Karpas-422 (cell line): ENCODE measurements at regions not wholly inside any gene's neighbourhood (a gene's known extent, or its start where the extent isn't known, plus 50 kb on each side); places are given as distances from the start of the nearest gene placed in this dataset.

ENCODE experiments used
- DNase-seq: peaks from one replicate; pipeline ENCODE4 v3.0.0-alpha.2; 2015
- H2AFZ ChIP-seq: fragments of 200-600 bp; sonication (generic); 2 replicates; pipeline ENCODE4 v1.6.1; 2014; ENCODE audit warnings: antibody characterized with exemption, low read length, mixed read lengths
- H3K27ac ChIP-seq: fragments of 200-600 bp; sonication (generic); 2 replicates; pipeline ENCODE4 v1.5.1; 2014; ENCODE audit warnings: mild to moderate bottlenecking, low read length, moderate library complexity
- H3K27me3 ChIP-seq: fragments of 200-600 bp; sonication (generic); 2 replicates; pipeline ENCODE4 v1.6.1; 2014; ENCODE audit warnings: low read length, mixed read lengths
- H3K36me3 ChIP-seq: fragments of 200-600 bp; sonication (generic); 2 replicates; pipeline ENCODE4 v1.6.1; 2014; ENCODE audit warnings: low read length, mixed read lengths; ENCODE audit not compliant: insufficient read depth
- H3K4me1 ChIP-seq: fragments of 200-600 bp; sonication (generic); 2 replicates; pipeline ENCODE4 v1.6.1; 2014; ENCODE audit warnings: mild to moderate bottlenecking, low read length, mixed read lengths
- H3K4me2 ChIP-seq: fragments of 200-600 bp; sonication (generic); 2 replicates; pipeline ENCODE4 v1.6.1; 2014; ENCODE audit warnings: low read length, low read depth, mild to moderate bottlenecking; ENCODE audit not compliant: poor library complexity, severe bottlenecking
- H3K4me3 ChIP-seq: fragments of 200-600 bp; sonication (generic); 2 replicates; pipeline ENCODE4 v1.5.1; 2014; ENCODE audit warnings: mild to moderate bottlenecking, antibody characterized with exemption, low read length, mixed read lengths
- H3K79me2 ChIP-seq: fragments of 200-600 bp; sonication (generic); 2 replicates; pipeline ENCODE4 v1.6.1; 2014; ENCODE audit warnings: mild to moderate bottlenecking, low read length, mixed read lengths
- H3K9ac ChIP-seq: fragments of 200-600 bp; sonication (generic); 2 replicates; pipeline ENCODE4 v1.6.0; 2014; ENCODE audit warnings: low read length
- H3K9me2 ChIP-seq: fragments of 200-600 bp; sonication (generic), shearing (Covaris generic); replicated peaks from 2 replicates; pipeline ENCODE4 v1.6.0; 2014; ENCODE audit warnings: mild to moderate bottlenecking, low read length, moderate library complexity; ENCODE audit not compliant: insufficient read depth
- H3K9me3 ChIP-seq: fragments of 300-700, 200-600 bp; sonication (generic); 2 replicates; pipeline ENCODE4 v1.6.1; 2014; ENCODE audit warnings: low read length, mixed read lengths
- H4K20me1 ChIP-seq: fragments of 200-600 bp; sonication (generic); 2 replicates; pipeline ENCODE4 v1.6.1; 2014; ENCODE audit warnings: mild to moderate bottlenecking, antibody characterized with exemption, low read length, low read depth; ENCODE audit not compliant: insufficient read depth

GRCh38 chr4:38275331-38276100, 315.3 kb downstream of the PTTG2 start:
- no peak for DNase-seq
- no peaks in the 10 kb centered on the region for H3K4me1 ChIP-seq
- no peak overlapping the region for H3K4me3 ChIP-seq
- H3K27ac ChIP-seq = no peak overlapping the region
- H3K9me2 ChIP-seq = no peaks in the 10 kb centered on the region
- no peaks in the 10 kb centered on the region for H4K20me1 ChIP-seq
- no peak overlapping the region for H3K4me2 ChIP-seq
- H3K9me3 ChIP-seq = no peaks in the 10 kb centered on the region
- H3K36me3 ChIP-seq = no peaks in the 10 kb centered on the region
- no peak overlapping the region for H3K9ac ChIP-seq
- no peak overlapping the region for H2AFZ ChIP-seq
- H3K27me3 ChIP-seq = no peaks in the 10 kb centered on the region
- no peaks in the 10 kb centered on the region for H3K79me2 ChIP-seq

GRCh38 chr4:38278255-38278654, 318.1 kb downstream of the PTTG2 start:
- no peak overlapping the region for H3K4me2 ChIP-seq
- no peaks in the 10 kb centered on the region for H3K9me3 ChIP-seq
- no peaks in the 10 kb centered on the region for H3K27me3 ChIP-seq
- no peaks in the 10 kb centered on the region for H3K9me2 ChIP-seq
- no peak overlapping the region for H2AFZ ChIP-seq
- H3K36me3 ChIP-seq = no peaks in the 10 kb centered on the region
- no peaks in the 10 kb centered on the region for H4K20me1 ChIP-seq
- no peak for DNase-seq
- no peak overlapping the region for H3K27ac ChIP-seq
- H3K4me3 ChIP-seq = no peak overlapping the region
- no peaks in the 10 kb centered on the region for H3K79me2 ChIP-seq
- no peaks in the 10 kb centered on the region for H3K4me1 ChIP-seq
- H3K9ac ChIP-seq = no peak overlapping the region

- H3K9ac ChIP-seq = no peak overlapping the region
- no peaks in the 10 kb centered on the region for H3K9me2 ChIP-seq
- H3K4me2 ChIP-seq = no peak overlapping the region
- no peaks in the 10 kb centered on the region for H3K9me3 ChIP-seq
- no peak for DNase-seq
- no peaks in the 10 kb centered on the region for H3K27me3 ChIP-seq
- H3K27ac ChIP-seq = no peak overlapping the region
- H3K79me2 ChIP-seq = no peaks in the 10 kb centered on the region
- no peaks in the 10 kb centered on the region for H3K4me1 ChIP-seq
- no peaks in the 10 kb centered on the region for H3K36me3 ChIP-seq
- no peak overlapping the region for H2AFZ ChIP-seq
- H3K4me3 ChIP-seq = no peak overlapping the region
- H4K20me1 ChIP-seq = no peaks in the 10 kb centered on the region
Observed at GRCh38 chr4:38279077-38279476, 318.9 kb downstream of the PTTG2 start.

- H3K27me3 ChIP-seq = no peaks in the 10 kb centered on the region
- H4K20me1 ChIP-seq = no peaks in the 10 kb centered on the region
- H3K9ac ChIP-seq = no peak overlapping the region
- H3K4me1 ChIP-seq = no peaks in the 10 kb centered on the region
- no peak overlapping the region for H2AFZ ChIP-seq
- no peaks in the 10 kb centered on the region for H3K9me2 ChIP-seq
- no peaks in the 10 kb centered on the region for H3K36me3 ChIP-seq
- H3K9me3 ChIP-seq = no peaks in the 10 kb centered on the region
- no peak overlapping the region for H3K4me2 ChIP-seq
- H3K79me2 ChIP-seq = no peaks in the 10 kb centered on the region
- no peak overlapping the region for H3K27ac ChIP-seq
- no peak overlapping the region for H3K4me3 ChIP-seq
- DNase-seq = no peak
Observed at GRCh38 chr4:38279650-38280322, 319.6 kb downstream of the PTTG2 start.

DNA sequence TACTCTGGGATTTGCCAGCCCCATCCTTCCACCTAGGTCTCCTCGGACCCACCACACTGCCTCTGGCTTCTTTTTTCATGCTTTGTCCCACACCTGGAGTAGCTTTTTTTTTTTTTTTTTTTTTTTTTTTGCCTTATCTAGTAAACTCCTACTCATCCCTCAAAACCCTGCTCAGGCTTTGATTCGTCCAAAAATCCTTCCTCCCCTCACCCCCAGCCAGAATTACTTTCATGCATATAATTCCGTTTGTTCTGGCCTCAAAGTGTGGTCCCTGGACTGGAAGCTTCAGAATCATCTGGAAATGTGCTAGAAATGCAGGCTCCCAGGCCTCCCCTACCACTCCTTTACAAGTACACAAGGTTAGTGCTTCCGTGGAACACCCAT, 320.1 kb downstream of the PTTG2 start:
- H3K79me2 ChIP-seq = no peaks in the 10 kb centered on the region
- no peak overlapping the region for H3K4me3 ChIP-seq
- no peak overlapping the region for H2AFZ ChIP-seq
- no peaks in the 10 kb centered on the region for H3K9me3 ChIP-seq
- H3K27ac ChIP-seq = no peak overlapping the region
- no peaks in the 10 kb centered on the region for H3K27me3 ChIP-seq
- no peaks in the 10 kb centered on the region for H3K36me3 ChIP-seq
- H4K20me1 ChIP-seq = no peaks in the 10 kb centered on the region
- no peak overlapping the region for H3K4me2 ChIP-seq
- H3K4me1 ChIP-seq = no peaks in the 10 kb centered on the region
- H3K9me2 ChIP-seq = no peaks in the 10 kb centered on the region
- DNase-seq = no peak
- H3K9ac ChIP-seq = no peak overlapping the region

DNA sequence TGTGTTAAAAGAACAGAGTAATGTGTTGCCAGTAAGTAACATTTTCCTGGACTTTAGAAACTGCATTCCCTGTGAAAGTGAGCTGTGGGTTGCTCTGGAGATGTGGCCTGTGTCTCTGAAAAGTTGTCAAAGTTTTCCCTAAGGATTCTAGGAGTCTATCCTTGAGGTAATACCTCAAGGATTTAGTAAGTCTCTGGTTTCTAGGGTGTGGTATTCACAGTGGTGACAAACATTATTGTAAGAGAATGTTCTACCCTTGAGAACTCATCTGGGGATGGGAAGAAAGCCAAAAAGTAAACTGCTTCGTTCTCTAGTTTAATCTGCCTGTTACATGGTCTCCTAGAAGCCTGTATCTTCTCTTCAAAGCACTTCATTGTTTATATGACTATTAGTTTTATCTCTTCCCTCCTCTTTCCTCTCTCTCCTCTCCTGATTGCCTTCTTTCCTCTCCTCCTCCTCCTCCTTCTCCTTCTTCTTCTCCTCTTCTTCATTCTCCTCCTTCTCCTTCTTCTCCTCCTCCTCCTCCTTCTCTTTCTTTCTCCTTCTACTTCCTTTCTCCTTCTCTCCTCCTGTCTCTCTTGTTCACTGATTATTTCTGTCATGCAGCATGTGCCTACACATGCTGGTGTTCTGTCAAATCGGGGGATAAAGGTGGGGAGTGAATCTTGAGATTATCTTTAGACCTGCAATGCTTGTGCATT, 321.3 kb downstream of the PTTG2 start:
- Histone ChIP-seq H3K36me3 (no peaks in the 10 kb centered on the region), H3K4me2 (no peak overlapping the region), H3K9me3 (no peaks in the 10 kb centered on the region), H3K4me3 (no peak overlapping the region), H3K27me3 (no peaks in the 10 kb centered on the region), H4K20me1 (no peaks in the 10 kb centered on the region), H3K9ac (no peak overlapping the region), H3K9me2 (no peaks in the 10 kb centered on the region), H2AFZ (no peak overlapping the region), H3K79me2 (no peaks in the 10 kb centered on the region), H3K4me1 (no peaks in the 10 kb centered on the region), H3K27ac (no peak overlapping the region)
- no peak for DNase-seq

- Histone ChIP-seq H3K4me3 (no peak overlapping the region), H3K79me2 (no peaks in the 10 kb centered on the region), H3K4me1 (no peaks in the 10 kb centered on the region), H4K20me1 (no peaks in the 10 kb centered on the region), H3K9me2 (no peaks in the 10 kb centered on the region), H2AFZ (no peak overlapping the region), H3K9ac (no peak overlapping the region), H3K36me3 (no peaks in the 10 kb centered on the region), H3K27ac (no peak overlapping the region), H3K9me3 (no peaks in the 10 kb centered on the region), H3K4me2 (no peak overlapping the region), H3K27me3 (no peaks in the 10 kb centered on the region)
- no peak for DNase-seq
Observed at GRCh38 chr4:38283724-38284123, 323.5 kb downstream of the PTTG2 start.

DNA sequence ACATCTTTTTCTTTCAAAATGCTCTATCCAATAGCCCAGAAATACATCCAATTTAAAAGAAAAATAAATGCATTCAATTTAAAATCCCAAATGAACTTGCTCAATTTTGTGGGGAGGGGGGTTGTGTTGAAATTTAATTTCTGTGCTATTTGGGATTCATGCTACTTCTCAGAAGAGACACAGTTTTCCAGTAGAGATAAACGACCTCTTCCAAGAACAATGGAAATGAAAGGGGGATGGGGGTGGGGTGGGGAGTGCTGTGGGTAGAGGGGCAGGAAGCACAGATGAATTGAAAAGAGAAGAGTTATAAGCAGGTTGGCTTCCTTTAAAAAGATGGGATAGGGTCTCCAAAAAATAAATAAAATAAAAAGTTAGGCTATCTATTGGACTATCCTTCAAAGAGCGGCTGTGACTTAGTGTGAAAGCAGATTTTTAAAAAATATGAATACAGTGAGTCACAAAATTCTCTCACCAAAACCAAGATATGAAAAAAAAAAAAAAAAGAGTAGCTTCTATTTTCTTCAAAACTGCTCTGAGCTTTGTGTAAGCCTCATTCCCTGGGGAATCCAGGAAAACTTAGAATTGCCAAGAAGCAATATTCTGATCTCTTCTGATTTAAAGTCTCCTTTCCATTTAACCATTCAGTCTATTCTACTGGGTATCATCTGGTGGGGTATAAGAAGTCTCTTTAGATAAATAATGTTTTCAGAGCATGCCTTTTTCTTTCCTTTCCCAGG, 324.3 kb downstream of the PTTG2 start:
- H3K27ac ChIP-seq = no peak overlapping the region

More for the DNA sequence above, 324.3 kb downstream of the PTTG2 start:
- no peaks in the 10 kb centered on the region for H3K36me3 ChIP-seq
- H4K20me1 ChIP-seq = no peaks in the 10 kb centered on the region
- no peak for DNase-seq
- H3K9me2 ChIP-seq = no peaks in the 10 kb centered on the region
- H3K4me3 ChIP-seq = no peak overlapping the region
- H2AFZ ChIP-seq = no peak overlapping the region
- no peak overlapping the region for H3K4me2 ChIP-seq
- H3K79me2 ChIP-seq = no peaks in the 10 kb centered on the region
- no peaks in the 10 kb centered on the region for H3K27me3 ChIP-seq
- H3K4me1 ChIP-seq = no peaks in the 10 kb centered on the region
- no peaks in the 10 kb centered on the region for H3K9me3 ChIP-seq
- H3K9ac ChIP-seq = no peak overlapping the region
